ENCODE measurements at regions not wholly inside any gene's neighbourhood (a gene's known extent, or its start where the extent isn't known, plus 50 kb on each side); places are given as distances from the start of the nearest gene placed in this dataset.
"Not testable (repeated sequence)": the region's sequence is repeated elsewhere in the genome, so short reads cannot be mapped to it uniquely, and the experiment has no call there.

- no peak for DNase-seq
Measured at GRCh38 chr18:1505856-1506255, 601.2 kb downstream of the ADCYAP1 start.

GRCh38 chr18:1510542-1511179 lies 606.0 kb downstream of the ADCYAP1 start:
- no peak for DNase-seq

GRCh38 chr18:1511619-1512311 lies 607.1 kb downstream of the ADCYAP1 start:
- DNase-seq, result no peak

- DNase-seq, result no peak
Measured at GRCh38 chr18:1513519-1513918, 608.8 kb downstream of the ADCYAP1 start.

- DNase-seq, result not testable (repeated sequence)
Measured at GRCh38 chr18:1521588-1522248, 617.0 kb downstream of the ADCYAP1 start.

GRCh38 chr18:1522249-1522615 lies 617.6 kb downstream of the ADCYAP1 start:
- no peak for DNase-seq

GRCh38 chr18:1526991-1527390 lies 622.3 kb downstream of the ADCYAP1 start:
- no peak for DNase-seq

- no peak for DNase-seq
Measured at GRCh38 chr18:1527805-1528204, 623.1 kb downstream of the ADCYAP1 start.

GRCh38 chr18:1528447-1528846 lies 623.8 kb downstream of the ADCYAP1 start:
- DNase-seq, result no peak

- DNase-seq, result no peak
Measured at GRCh38 chr18:1528964-1529509, 624.4 kb downstream of the ADCYAP1 start.

- no peak for DNase-seq
Measured at GRCh38 chr18:1530650-1531049, 626.0 kb downstream of the ADCYAP1 start.

- no peak for DNase-seq
Measured at GRCh38 chr18:1539276-1539675, 634.6 kb downstream of the ADCYAP1 start.

- DNase-seq, result no peak
Measured at GRCh38 chr18:1541478-1541877, 636.8 kb downstream of the ADCYAP1 start.

GRCh38 chr18:1542230-1542774 lies 637.6 kb downstream of the ADCYAP1 start:
- no peak for DNase-seq

- no peak for DNase-seq
Measured at GRCh38 chr18:1544016-1544415, 639.3 kb downstream of the ADCYAP1 start.

GRCh38 chr18:1557711-1558110 lies 653.0 kb downstream of the ADCYAP1 start:
- DNase-seq, result not testable (repeated sequence)

GRCh38 chr18:1559563-1559962 lies 654.9 kb downstream of the ADCYAP1 start:
- no peak for DNase-seq

GRCh38 chr18:1564793-1565192 lies 660.1 kb downstream of the ADCYAP1 start:
- DNase-seq, result no peak

GRCh38 chr18:1571206-1571605 lies 666.5 kb downstream of the ADCYAP1 start:
- no peak for DNase-seq

GRCh38 chr18:1573732-1574131 lies 669.1 kb downstream of the ADCYAP1 start:
- DNase-seq, result no peak

GRCh38 chr18:1575084-1575483 lies 670.4 kb downstream of the ADCYAP1 start:
- DNase-seq, result no peak

- DNase-seq, result no peak
Measured at GRCh38 chr18:1578505-1578904, 673.8 kb downstream of the ADCYAP1 start.

GRCh38 chr18:1581581-1581980 lies 676.9 kb downstream of the ADCYAP1 start:
- DNase-seq, result no peak

All from RPMI8226 (cell line).